HG02571 (cell line): ENCODE measurements at regions not wholly inside any gene's neighbourhood (a gene's known extent, or its start where the extent isn't known, plus 50 kb on each side); places are given as distances from the start of the nearest gene placed in this dataset.

ENCODE experiments used
- ATAC-seq: cut with Tn5 transposase; IDR thresholded peaks from one replicate; pipeline ENCODE4 v1.9.1; 2021; ENCODE audit warnings: mild to moderate bottlenecking, moderate library complexity; ENCODE audit not compliant: unreplicated experiment

DNA sequence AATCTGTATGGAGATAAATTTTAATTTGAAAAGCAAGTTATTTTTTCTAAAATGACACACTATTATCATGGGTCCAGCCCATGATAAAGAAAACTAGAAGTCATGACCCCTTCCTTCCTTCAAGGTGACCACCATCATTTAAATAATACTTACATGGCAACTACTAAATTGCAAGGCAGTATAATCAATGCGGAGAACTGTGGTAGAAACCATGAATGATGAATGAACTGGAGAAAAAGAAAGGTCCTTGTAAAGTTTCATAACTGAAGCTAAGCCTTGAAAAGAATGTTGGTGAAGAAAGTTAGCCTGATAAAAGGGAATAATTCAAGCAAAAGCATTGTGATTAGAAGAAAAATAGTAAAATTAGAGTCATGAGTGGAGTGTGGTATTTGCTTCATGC lies 222.9 kb upstream of the TBC1D5 start:
- ATAC-seq: no peak

GRCh38 chr3:17964108-17964507 lies 221.7 kb upstream of the TBC1D5 start:
- no peak for ATAC-seq

GRCh38 chr3:17955411-17955810 lies 213.0 kb upstream of the TBC1D5 start:
- ATAC-seq: no peak

- no peak for ATAC-seq
Observed at GRCh38 chr3:17954801-17955200, 212.4 kb upstream of the TBC1D5 start.

DNA sequence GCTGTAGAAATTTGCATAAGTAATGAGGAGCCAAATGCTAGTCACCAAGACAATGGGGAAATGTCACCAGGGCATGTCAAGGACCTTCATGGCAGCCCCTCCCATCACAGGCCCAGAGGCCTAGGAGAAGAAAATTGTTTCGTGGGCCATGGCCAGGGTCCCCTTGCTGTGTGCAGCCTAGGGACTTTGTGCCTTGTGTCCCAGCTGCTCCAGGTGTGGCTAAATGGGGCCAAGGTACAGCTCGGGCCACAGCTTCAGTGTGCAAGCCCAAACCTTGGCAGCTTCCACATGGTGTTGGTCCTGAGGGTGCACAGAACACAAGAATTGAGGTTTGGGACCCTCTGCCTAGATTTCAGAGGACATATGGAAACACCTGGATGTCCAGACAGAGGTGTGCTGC lies 208.8 kb upstream of the TBC1D5 start:
- no peak for ATAC-seq

- no peak for ATAC-seq
Observed at GRCh38 chr3:17949101-17949500, 206.7 kb upstream of the TBC1D5 start.

GRCh38 chr3:17947833-17948232 lies 205.4 kb upstream of the TBC1D5 start:
- ATAC-seq: no peak

DNA sequence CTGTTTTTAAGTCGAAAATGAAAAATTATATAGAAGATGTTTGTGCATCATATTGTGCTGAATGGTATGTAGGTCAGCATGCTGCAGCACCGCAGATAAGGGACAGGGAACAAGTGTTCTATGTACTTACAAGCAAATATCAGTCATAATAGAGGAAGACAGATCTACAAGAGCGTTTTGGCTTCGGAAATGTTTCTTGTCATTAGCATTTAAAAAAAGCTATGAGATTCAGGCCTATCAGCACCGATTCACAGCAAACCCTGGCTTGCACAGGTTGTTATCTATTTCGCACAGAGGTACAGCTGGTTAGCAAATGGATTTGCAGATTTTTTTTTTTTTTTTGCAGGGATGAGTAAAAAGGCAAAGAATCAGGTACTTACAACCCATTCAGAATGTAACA lies 204.2 kb upstream of the TBC1D5 start:
- ATAC-seq: no peak

DNA sequence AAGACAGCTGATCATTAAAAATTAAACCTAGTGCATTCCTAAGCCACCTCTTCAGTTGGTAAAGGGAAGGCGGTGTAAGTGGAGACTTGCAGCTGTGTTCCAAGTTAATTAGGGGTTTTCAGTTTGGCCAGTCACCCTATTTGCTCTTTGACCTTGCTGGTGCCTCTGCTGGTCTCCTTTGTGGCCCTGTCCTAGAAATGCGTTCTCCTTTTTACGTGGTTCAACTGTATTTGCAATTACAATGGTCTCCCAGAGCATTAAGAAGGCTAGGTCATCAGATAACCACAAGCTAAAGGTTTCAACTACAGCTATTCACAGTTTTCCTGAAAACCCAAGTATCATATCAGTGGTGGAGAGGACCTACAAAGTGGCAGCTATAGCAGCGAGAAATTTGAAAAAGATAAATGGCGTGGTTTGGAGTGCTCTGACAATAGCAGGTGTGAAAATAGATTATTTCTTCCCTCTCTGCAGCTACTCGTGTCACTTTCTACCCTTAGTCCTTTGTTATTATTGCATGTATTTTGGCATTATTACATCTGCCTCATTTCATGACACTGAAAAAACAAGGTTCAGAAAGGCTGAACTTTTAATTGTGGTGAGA lies 203.5 kb upstream of the TBC1D5 start:
- no peak for ATAC-seq

- no peak for ATAC-seq
Observed at GRCh38 chr3:17945018-17945798, 202.8 kb upstream of the TBC1D5 start.

- ATAC-seq: no peak
Observed at GRCh38 chr3:17942856-17943255, 200.4 kb upstream of the TBC1D5 start.

DNA sequence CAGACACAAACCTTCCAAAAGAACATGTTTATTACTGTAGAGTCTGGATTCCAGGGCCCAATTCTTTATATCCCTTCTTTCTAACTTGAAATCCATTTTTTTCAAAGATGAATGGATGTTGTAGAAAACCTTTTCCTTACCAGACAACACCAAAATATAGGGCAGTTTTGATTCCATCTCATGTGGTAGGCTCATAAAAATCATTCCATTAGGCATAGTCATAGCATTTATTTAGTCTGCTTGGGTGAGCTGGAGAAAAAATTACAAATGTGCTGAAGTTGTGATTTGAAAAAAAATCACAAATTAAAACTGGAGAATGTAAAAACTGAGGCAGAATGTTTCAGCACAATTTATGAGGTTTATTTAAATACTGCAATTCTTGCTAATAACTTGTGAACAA lies 199.3 kb upstream of the TBC1D5 start:
- no peak for ATAC-seq

DNA sequence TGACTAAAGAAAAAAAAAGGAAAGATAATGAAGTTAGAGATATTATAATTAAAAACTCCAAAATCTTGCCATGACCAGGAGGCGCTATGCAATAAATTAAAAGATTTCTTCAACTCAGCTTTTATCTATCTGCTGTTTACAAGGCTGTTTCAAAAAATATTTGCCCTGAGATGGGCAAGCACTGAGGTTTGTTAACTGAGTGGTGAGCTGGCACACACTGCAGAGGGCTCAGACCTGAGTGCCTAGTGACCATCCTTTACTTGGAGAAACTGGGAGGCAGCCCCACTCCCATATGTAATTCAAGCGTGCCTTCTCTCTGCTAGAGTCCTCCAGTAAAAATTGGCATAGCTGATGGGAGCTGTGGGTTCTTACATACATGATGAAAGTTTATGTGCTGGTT lies 198.7 kb upstream of the TBC1D5 start:
- ATAC-seq: no peak

DNA sequence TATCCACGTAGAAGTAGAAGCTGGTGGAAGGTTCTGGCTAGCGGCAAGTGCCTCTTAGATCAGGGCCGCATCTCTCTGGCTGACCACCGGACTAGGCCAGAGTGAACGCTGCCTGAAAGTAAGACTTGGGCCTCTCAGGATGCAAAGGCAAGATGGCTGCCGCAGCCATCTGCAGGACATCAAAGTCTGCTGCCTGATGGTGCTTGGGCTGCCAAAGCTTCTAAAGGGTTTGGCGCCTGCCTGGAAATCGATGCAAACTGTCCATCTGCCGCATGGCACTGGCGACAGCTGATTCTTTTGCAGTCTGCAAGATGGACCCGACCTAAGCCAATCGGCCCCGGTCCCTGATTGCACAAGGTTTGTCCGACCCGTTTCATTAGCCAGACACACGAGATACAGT lies 196.7 kb upstream of the TBC1D5 start:
- no peak for ATAC-seq

DNA sequence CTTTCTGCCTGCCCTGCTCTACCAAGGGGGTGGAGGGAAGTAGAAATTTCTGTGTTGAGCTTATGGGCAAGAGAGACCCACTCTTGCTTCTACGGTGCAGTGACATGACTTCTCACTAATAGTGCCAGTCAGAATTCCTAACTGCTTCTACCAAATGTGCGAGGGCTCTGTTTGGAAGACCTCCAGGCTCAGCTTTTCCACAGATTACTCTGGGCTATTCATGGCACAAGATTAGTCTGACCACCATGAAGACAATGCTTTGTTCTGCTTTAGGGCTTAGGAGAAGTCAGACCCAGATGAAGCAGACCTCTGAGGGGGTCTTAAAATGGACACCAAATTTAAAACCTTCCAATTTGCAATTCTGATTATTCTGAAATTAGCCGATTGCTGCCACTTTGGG lies 195.9 kb upstream of the TBC1D5 start:
- ATAC-seq: no peak

DNA sequence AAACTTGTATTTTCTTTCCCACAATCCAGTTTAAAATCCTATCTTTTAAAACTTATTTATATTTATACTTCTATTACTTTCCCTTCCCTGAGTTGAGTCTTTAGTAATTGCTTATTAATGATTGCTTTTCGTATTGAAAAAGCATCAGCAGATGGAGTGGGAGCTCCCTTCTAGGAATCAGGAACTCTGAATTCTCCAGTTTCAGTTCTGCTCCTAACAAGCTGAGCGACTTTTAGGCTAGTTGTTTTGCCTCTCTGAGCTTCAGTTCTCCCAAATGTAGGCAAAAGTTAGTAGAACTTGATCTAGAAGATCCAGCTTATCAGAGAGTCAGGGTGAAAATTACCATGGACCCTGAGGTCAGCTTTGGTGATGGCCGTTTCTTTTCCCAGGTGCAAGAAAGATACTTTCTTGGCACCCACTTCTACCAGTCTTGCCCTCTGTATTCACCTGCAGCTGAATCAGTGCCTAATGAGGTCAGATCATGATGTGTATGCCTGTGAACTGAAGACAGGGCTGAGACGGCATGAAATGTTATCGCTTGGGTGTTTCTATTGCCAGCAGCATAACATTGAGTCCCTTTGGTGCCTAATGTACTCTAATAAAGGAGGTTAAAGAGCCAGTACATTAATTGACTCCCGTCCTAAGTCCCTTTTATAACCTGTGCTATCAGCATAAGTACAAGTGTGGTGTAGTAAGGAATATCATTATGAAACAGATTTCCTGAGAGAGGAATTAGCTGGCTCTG lies 194.5 kb upstream of the TBC1D5 start:
- ATAC-seq: no peak

- no peak for ATAC-seq
Observed at GRCh38 chr3:17935222-17935621, 192.8 kb upstream of the TBC1D5 start.

DNA sequence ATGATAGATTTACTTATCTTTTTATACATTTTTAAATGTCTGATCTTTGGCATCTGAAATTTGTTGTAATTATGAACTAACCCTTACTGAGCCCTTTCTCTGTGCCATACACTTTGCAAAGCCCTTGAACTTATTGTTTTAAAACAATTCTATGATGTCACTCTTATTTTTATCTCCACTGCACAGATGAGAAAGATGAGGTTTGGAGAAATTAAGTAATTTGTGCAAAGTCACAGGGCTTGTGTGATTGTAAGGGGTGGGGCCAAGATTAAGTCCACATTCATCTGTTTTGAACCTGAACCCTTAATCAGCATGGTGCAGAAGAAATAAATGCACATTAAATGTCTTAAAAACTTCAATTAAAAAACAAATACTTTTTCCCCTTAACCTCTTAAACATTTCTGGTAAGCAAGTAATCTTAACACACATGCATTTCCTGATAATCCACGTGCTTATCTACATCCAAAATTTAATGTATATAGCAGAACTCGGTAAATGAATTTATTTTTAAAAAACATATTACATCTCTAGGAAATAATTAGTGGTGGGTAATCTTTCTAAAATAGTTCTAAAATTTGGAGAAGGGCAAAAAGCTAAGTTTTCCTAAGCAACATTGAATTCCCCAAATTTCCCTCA lies 189.8 kb upstream of the TBC1D5 start:
- ATAC-seq: no peak

DNA sequence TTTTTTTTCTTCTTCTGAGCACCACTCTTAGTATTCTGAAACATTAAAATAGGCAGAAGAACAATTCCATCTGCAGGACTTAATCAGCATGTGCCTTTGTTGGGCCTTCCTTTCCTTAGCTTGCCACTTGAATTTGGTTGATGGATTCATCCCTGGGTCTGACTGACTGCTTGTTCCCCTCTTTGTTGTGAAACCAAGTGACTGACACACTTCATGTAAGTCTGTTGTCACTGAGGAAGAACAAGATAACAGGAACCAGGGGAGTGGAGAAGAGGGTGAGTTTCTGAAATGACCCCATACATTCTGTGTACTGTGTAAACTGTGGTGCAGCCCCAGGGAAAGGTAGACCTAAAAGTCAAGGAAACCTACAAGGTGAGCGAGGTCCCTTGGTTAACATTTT lies 188.7 kb upstream of the TBC1D5 start:
- no peak for ATAC-seq

DNA sequence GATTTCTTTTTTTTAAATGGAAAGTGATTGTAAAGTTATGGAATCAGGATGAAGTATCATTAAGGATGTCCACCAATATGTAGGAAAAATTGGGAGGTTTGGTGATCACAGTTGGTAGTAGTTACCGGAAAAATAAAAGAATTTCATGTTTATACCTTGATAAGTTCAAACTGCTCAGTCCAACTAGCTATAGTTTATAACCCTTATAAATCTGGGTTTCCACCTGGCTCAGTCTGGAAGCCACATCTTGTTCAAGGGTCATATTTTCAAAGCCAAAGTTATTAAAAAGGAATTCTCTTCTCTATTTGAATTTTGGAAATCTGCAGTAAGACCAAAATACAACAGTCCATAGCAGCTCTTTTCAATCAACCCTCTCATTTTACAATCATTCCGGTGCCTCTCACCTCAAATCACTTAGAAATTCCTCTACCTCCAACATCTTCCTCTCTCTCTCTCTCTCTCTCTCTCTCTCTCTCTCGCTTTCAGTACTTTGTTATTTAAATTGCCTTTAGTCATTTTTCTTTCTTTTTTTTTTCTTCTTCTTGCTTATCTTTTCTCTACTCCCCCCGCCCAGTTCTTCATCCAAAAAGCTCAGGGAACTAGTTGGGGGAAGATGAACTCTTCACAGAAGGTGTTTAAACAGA lies 186.2 kb upstream of the TBC1D5 start:
- no peak for ATAC-seq

DNA sequence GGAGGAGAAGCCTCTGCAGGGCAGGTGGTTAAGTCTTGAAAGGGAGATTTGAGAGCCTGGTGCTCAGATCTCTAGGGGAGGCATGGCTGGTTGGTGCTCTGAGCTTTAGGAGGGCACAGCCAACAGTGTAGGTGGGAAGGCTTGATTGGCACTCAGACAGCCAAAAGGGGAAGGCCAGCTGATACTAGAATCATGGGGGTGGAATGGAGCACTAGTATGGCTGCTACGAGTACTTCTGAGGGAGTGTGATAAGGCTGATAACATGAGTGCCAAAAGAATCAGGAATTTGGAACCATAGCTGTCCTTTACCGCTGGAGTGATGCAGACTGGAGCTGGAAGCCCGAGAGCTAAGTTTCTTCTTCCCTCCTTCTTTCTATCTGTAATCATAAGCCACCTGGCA lies 184.6 kb upstream of the TBC1D5 start:
- no peak for ATAC-seq
